PC-3 (cell line): ENCODE measurements at regions not wholly inside any gene's neighbourhood (a gene's known extent, or its start where the extent isn't known, plus 50 kb on each side); places are given as distances from the start of the nearest gene placed in this dataset.

Experiments
- ATAC-seq: fragments of 200-7000 bp; cut with Tn5 transposase; 2 replicates; pipeline ENCODE4 v1.9.1; 2020; ENCODE audit warnings: mild to moderate bottlenecking, moderate library complexity
- BruUV-seq: library from RNA; stranded (reverse); fragments of 400-500 nt; replicated peaks from 2 replicates; lab custom pipeline; 2021; lab: Mats Ljungman, UMichigan
- CTCF ChIA-PET: fragments of 300-600 bp; sonication (Branson Sonifier 250); formaldehyde crosslinking; loops from one replicate; lab custom pipeline; 2022; ENCODE audit warnings: antibody characterized with exemption; lab: Charles Lee
- POLR2A ChIA-PET: fragments of 300-600 bp; sonication (Branson Sonifier 250); formaldehyde crosslinking; loops from one replicate; lab custom pipeline; 2022; ENCODE audit warnings: antibody characterized with exemption; ENCODE audit not compliant: unreplicated experiment; lab: Charles Lee
- DNase-seq: peaks from one replicate; pipeline ENCODE4 v3.0.0-alpha.2; 2015
- H2AFZ ChIP-seq: fragments of 300-600 bp; sonication (generic); 2 replicates; pipeline ENCODE4 v1.6.0; 2016; ENCODE audit warnings: antibody characterized with exemption, low read length
- H3F3A ChIP-seq: fragments of 300-600 bp; sonication (generic); one replicate; pipeline ENCODE4 v1.6.0; 2017; ENCODE audit warnings: antibody characterized with exemption, low read length, control low read depth, mild to moderate bottlenecking; ENCODE audit not compliant: unreplicated experiment
- H3K27ac ChIP-seq: fragments of 300-600 bp; sonication (generic); 2 replicates; pipeline ENCODE4 v1.5.1; 2016; ENCODE audit warnings: mild to moderate bottlenecking, low read length
- H3K27me3 ChIP-seq: fragments of 300-600 bp; sonication (generic); 2 replicates; pipeline ENCODE4 v1.6.1; 2016; ENCODE audit warnings: low read length, mixed read lengths
- H3K36me3 ChIP-seq: fragments of 300-600 bp; sonication (generic); 2 replicates; pipeline ENCODE4 v1.6.1; 2016; ENCODE audit warnings: low read depth, mixed run types, low read length, mixed read lengths
- H3K4me1 ChIP-seq: fragments of 300-600 bp; sonication (generic); 2 replicates; pipeline ENCODE4 v1.5.1; 2016; ENCODE audit warnings: low read length; ENCODE audit not compliant: insufficient read depth
- H3K4me2 ChIP-seq: fragments of 300-600 bp; sonication (generic); 2 replicates; pipeline ENCODE4 v1.6.0; 2016; ENCODE audit warnings: low read length
- H3K4me3 ChIP-seq: fragments of 300-600 bp; sonication (generic); 2 replicates; pipeline ENCODE4 v1.5.1; 2016; ENCODE audit warnings: mild to moderate bottlenecking, low read length, mixed read lengths
- H3K79me2 ChIP-seq: fragments of 300-600 bp; sonication (generic); 2 replicates; pipeline ENCODE4 v1.6.1; 2017; ENCODE audit warnings: low read length, mixed read lengths
- H3K9ac ChIP-seq: fragments of 300-600 bp; sonication (generic); 2 replicates; pipeline ENCODE4 v1.6.0; 2016; ENCODE audit warnings: mild to moderate bottlenecking, low read length
- H3K9me2 ChIP-seq: fragments of 300-600 bp; sonication (generic); replicated peaks from 2 replicates; pipeline ENCODE4 v1.6.1; 2016; ENCODE audit warnings: mixed run types, low read length, mixed read lengths
- H3K9me3 ChIP-seq: fragments of 300-600 bp; sonication (generic); 2 replicates; pipeline ENCODE4 v1.6.1; 2016; ENCODE audit warnings: low read length, mixed read lengths
- H4K20me1 ChIP-seq: fragments of 300-600 bp; sonication (generic); 2 replicates; pipeline ENCODE4 v1.6.1; 2016; ENCODE audit warnings: low read length, mixed read lengths
- EZH2 ChIP-seq: fragments of 300-600 bp; sonication (generic); IDR thresholded peaks from one replicate; pipeline ENCODE4 v1.6.1; 2017; ENCODE audit warnings: antibody characterized with exemption, mild to moderate bottlenecking, low read length; ENCODE audit not compliant: unreplicated experiment
- EZH2phosphoT487 ChIP-seq: fragments of 300-600 bp; sonication (generic); IDR thresholded peaks from 2 replicates; pipeline ENCODE4 v1.6.1; 2018; ENCODE audit warnings: mild to moderate bottlenecking, antibody characterized with exemption, low read length, borderline replicate concordance
- intact Hi-C: fragments of 100-400 bp; cut with micrococcal nuclease; formaldehyde crosslinking; loops from 2 replicates; pipeline ENCODE4 v1.9.0; 2023
- TF ChIP-seq, protein P1 (sequence below): fragments of 300-600 bp; sonication (generic); conservative IDR thresholded peaks from 2 replicates; pipeline ENCODE4 v1.5.1; 2017; ENCODE audit warnings: antibody characterized with exemption, low read depth, mild to moderate bottlenecking, low read length

- no peaks in the 10 kb centered on the region for H3K9me2 ChIP-seq
- POLR2A ChIA-PET, result interaction anchor here (0.7 kb wide), 1 partner anchor 16 kb away, joined by 4 read pairs; no protein-coding TSS in a partner anchor
- ATAC-seq (no peak), DNase-seq (peak; percentile 18)
- no peak overlapping the region for H3K4me2 ChIP-seq
- H3K36me3 ChIP-seq, result no peaks in the 10 kb centered on the region
- TF ChIP-seq, protein P1, sequence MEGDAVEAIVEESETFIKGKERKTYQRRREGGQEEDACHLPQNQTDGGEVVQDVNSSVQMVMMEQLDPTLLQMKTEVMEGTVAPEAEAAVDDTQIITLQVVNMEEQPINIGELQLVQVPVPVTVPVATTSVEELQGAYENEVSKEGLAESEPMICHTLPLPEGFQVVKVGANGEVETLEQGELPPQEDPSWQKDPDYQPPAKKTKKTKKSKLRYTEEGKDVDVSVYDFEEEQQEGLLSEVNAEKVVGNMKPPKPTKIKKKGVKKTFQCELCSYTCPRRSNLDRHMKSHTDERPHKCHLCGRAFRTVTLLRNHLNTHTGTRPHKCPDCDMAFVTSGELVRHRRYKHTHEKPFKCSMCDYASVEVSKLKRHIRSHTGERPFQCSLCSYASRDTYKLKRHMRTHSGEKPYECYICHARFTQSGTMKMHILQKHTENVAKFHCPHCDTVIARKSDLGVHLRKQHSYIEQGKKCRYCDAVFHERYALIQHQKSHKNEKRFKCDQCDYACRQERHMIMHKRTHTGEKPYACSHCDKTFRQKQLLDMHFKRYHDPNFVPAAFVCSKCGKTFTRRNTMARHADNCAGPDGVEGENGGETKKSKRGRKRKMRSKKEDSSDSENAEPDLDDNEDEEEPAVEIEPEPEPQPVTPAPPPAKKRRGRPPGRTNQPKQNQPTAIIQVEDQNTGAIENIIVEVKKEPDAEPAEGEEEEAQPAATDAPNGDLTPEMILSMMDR, result no peak
- TF ChIP-seq EZH2phosphoT487, result no peak
- no peak for TF ChIP-seq EZH2
- no peaks in the 10 kb centered on the region for H3F3A ChIP-seq
- no peaks in the 10 kb centered on the region for H3K79me2 ChIP-seq
- intact Hi-C loops, result no loop called here
- H3K9ac ChIP-seq, result no peak overlapping the region
- H4K20me1 ChIP-seq, result no peaks in the 10 kb centered on the region
- H3K27ac ChIP-seq, result peak overlapping the region; percentile 74
- peaks cover 28% of the 10 kb centered on the region for H3K4me1 ChIP-seq
- no peak overlapping the region for H2AFZ ChIP-seq
- BruUV-seq, result no TSS peak
- H3K9me3 ChIP-seq, result no peaks in the 10 kb centered on the region
- H3K4me3 ChIP-seq, result no peak overlapping the region
- no peaks in the 10 kb centered on the region for H3K27me3 ChIP-seq
- CTCF ChIA-PET, result no interaction called here
These were observed 479.6 kb upstream of the ALCAM start for GRCh38 chr3:104887069-104887468.

DNA sequence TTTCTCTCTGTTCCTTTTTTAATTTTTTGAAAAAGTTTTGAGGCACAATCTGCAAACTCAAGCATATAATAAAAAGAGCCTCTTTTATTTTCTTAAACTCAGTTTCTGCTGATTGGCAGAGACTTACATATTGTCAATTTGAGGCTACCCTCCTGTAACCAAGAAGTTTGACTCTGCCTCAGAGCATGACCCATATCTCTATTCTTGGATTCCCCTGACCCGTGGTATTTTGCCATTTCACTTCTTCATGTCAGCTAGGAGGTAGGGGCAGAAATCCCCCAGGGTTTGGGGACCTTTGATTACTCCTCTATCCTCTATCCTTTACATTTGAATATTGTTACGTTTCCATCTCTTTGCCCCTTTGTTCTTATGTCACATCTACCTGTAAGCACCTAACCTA lies 479.1 kb upstream of the ALCAM start:
- Histone ChIP-seq H3K4me2 (no peak overlapping the region), H3K4me3 (no peak overlapping the region), H3K27me3 (no peaks in the 10 kb centered on the region), H3F3A (no peaks in the 10 kb centered on the region), H3K79me2 (no peaks in the 10 kb centered on the region), H2AFZ (no peak overlapping the region), H3K9ac (no peak overlapping the region), H3K9me2 (0 out of 2 replicates have a peak, but pooled peaks cover 3% of the 10 kb centered on the region), H3K27ac (no peak overlapping the region), H3K36me3 (no peaks in the 10 kb centered on the region), H4K20me1 (no peaks in the 10 kb centered on the region), H3K4me1 (peaks cover 28% of the 10 kb centered on the region), H3K9me3 (no peaks in the 10 kb centered on the region)
- CTCF ChIA-PET, result no interaction called here
- DNase-seq, result no peak
- no TSS peak for BruUV-seq
- no peak for ATAC-seq
- no peak for TF ChIP-seq EZH2
- TF ChIP-seq EZH2phosphoT487, result no peak
- TF ChIP-seq, protein P1, result no peak
- intact Hi-C loops, result no loop called here
- POLR2A ChIA-PET, result interaction anchor here (0.7 kb wide), 1 partner anchor 15 kb away, joined by 4 read pairs; no protein-coding TSS in a partner anchor

GRCh38 chr3:104892044-104892443 lies 474.7 kb upstream of the ALCAM start:
- H3K36me3 ChIP-seq, result no peaks in the 10 kb centered on the region
- BruUV-seq, result no TSS peak
- peaks cover 16% of the 10 kb centered on the region for H3K4me1 ChIP-seq
- POLR2A ChIA-PET, result no interaction called here
- H3K4me3 ChIP-seq, result no peak overlapping the region
- H4K20me1 ChIP-seq, result no peaks in the 10 kb centered on the region
- CTCF ChIA-PET, result no interaction called here
- H3F3A ChIP-seq, result no peaks in the 10 kb centered on the region
- ATAC-seq, result no peak
- no peaks in the 10 kb centered on the region for H3K27me3 ChIP-seq
- H3K9me2 ChIP-seq, result 0 out of 2 replicates have a peak, but pooled peaks cover 3% of the 10 kb centered on the region
- no peak overlapping the region for H2AFZ ChIP-seq
- H3K9ac ChIP-seq, result no peak overlapping the region
- H3K9me3 ChIP-seq, result no peaks in the 10 kb centered on the region
- intact Hi-C loops, result loop anchor here (10.0 kb wide), 1 partner anchor 267 kb away; no protein-coding TSS in a partner anchor
- no peak overlapping the region for H3K4me2 ChIP-seq
- no peak for DNase-seq
- H3K27ac ChIP-seq, result no peak overlapping the region
- H3K79me2 ChIP-seq, result no peaks in the 10 kb centered on the region
- TF ChIP-seq, protein P1, result no peak
- TF ChIP-seq EZH2phosphoT487 (no peak), EZH2 (no peak)
